A549 (cell line): ENCODE measurements at regions not wholly inside any gene's neighbourhood (a gene's known extent, or its start where the extent isn't known, plus 50 kb on each side); places are given as distances from the start of the nearest gene placed in this dataset.

Source experiments
- ATAC-seq, 2 experiments: fragments of 200-7000 bp in 1 of 2; fragments of >200 bp in 1 of 2; cut with Nextera tagmentation in 1 of 2; cut with Tn5 transposase in 1 of 2; 3 replicates each; pipeline versions ENCODE4 v1.8.0 to v1.9.1; 2018 to 2020; ENCODE audit warnings: mild to moderate bottlenecking in 1 of 2, moderate library complexity in 1 of 2
- CTCF ChIA-PET: fragments of 300-600 bp; sonication (Branson Sonifier 250); formaldehyde crosslinking; extraction: SDS; loops from one replicate; lab custom pipeline; 2021; ENCODE audit warnings: antibody characterized with exemption, inconsistent platforms; lab: Yijun Ruan, JAX
- POLR2A ChIA-PET: fragments of 350-600 bp; formaldehyde crosslinking; extraction: SDS; loops from one replicate; lab custom pipeline; 2021; ENCODE audit warnings: antibody characterized with exemption, inconsistent platforms; lab: Yijun Ruan, JAX
- DNase-seq, 2 experiments: peaks; one replicate each; pipeline versions ENCODE4 v3.0.0 to v3.0.0-alpha.2; 2011 to 2016; ENCODE audit warnings: low read depth in 1 of 2, low spot score in 1 of 2
- FAIRE-seq: peaks from 2 replicates; lab custom pipeline; 2011; peaks lifted over from hg19 to GRCh38; lab: Jason Lieb, UNC
- H3K27ac ChIP-seq, 2 experiments: fragments of >200 bp; sonication (Bioruptor Twin); formaldehyde crosslinking; 3 replicates each; pipeline ENCODE4 v1.5.1; 2016 to 2017
- H3K4me1 ChIP-seq: fragments of >200 bp; sonication (Bioruptor Twin); formaldehyde crosslinking; 3 replicates; pipeline ENCODE4 v1.6.1; 2016
- H3K4me2 ChIP-seq: fragments of >200 bp; sonication (Bioruptor Twin); formaldehyde crosslinking; 3 replicates; pipeline ENCODE4 v1.6.1; 2016
- H3K4me3 ChIP-seq: fragments of >200 bp; sonication (Bioruptor Twin); formaldehyde crosslinking; 3 replicates; pipeline ENCODE4 v1.5.1; 2016
- H3K9me3 ChIP-seq: fragments of >200 bp; sonication (Bioruptor Twin); formaldehyde crosslinking; 3 replicates; pipeline ENCODE4 v1.6.1; 2016
- EHF ChIP-seq: fragments of 250-450 bp; sonication (Bioruptor Pico); IDR thresholded peaks from 2 replicates; pipeline ENCODE4 v1.5.0; 2020; ENCODE audit warnings: mild to moderate bottlenecking
- EHMT2 ChIP-seq: fragments of 200-600 bp; sonication (generic); IDR thresholded peaks from 2 replicates; pipeline ENCODE4 v1.6.1; 2016; ENCODE audit warnings: antibody characterized with exemption, low read depth, mild to moderate bottlenecking, moderate library complexity
- FOSB ChIP-seq: fragments of 250-450 bp; sonication (Bioruptor Pico); IDR thresholded peaks from 2 replicates; pipeline ENCODE4 v1.5.0; 2020; ENCODE audit warnings: mild to moderate bottlenecking, moderate library complexity
- HDAC2 ChIP-seq: fragments of 200-600 bp; sonication (generic); IDR thresholded peaks from 2 replicates; pipeline ENCODE4 v1.6.1; 2016
- HEYL ChIP-seq: fragments of 250-450 bp; sonication (Bioruptor Pico); IDR thresholded peaks from 2 replicates; pipeline ENCODE4 v1.8.0; 2021; ENCODE audit warnings: mild to moderate bottlenecking, moderate library complexity
- JUN ChIP-seq, 2 experiments: fragments of >200 bp; sonication (Bioruptor Twin); formaldehyde crosslinking; IDR thresholded peaks; 2 replicates in 1 of 2; 3 replicates in 1 of 2; pipeline ENCODE4 v1.6.1; 2016 to 2017
- KDM1A ChIP-seq: fragments of 200-600 bp; sonication (generic); IDR thresholded peaks from 2 replicates; pipeline ENCODE4 v1.6.1; 2016; ENCODE audit warnings: low read depth, mild to moderate bottlenecking
- PHF8 ChIP-seq: fragments of 200-600 bp; sonication (generic); IDR thresholded peaks from 2 replicates; pipeline ENCODE4 v1.6.1; 2016; ENCODE audit warnings: low read depth, mild to moderate bottlenecking, antibody characterized with exemption, moderate library complexity, borderline replicate concordance
- POLR2AphosphoS2 ChIP-seq: conservative IDR thresholded peaks from 2 replicates; pipeline ENCODE4 v1.6.1; 2012; ENCODE audit warnings: low read length, improper control_type of control experiment, inconsistent platforms
- RAD21 ChIP-seq, 2 experiments: fragments of >200 bp in 1 of 2; sonication (Bioruptor Twin) in 1 of 2; formaldehyde crosslinking in 1 of 2; IDR thresholded peaks in 1 of 2; conservative IDR thresholded peaks in 1 of 2; 2 replicates in 1 of 2; 3 replicates in 1 of 2; pipeline ENCODE4 v1.6.1; 2012 to 2018; ENCODE audit warnings: inconsistent platforms in 1 of 2
- SREBF2 ChIP-seq: fragments of 450-650 bp; IDR thresholded peaks from 2 replicates; pipeline ENCODE4 v1.6.1; 2014; ENCODE audit warnings: mild to moderate bottlenecking, moderate library complexity
- TP53 ChIP-seq: fragments of 250-450 bp; sonication (Bioruptor Pico); IDR thresholded peaks from 2 replicates; pipeline ENCODE4 v1.5.0; 2021; ENCODE audit warnings: mild to moderate bottlenecking, moderate library complexity
- ZC3H11A ChIP-seq: fragments of 450-650 bp; IDR thresholded peaks from 2 replicates; pipeline ENCODE4 v1.6.1; 2014; ENCODE audit warnings: antibody characterized with exemption, mild to moderate bottlenecking
- ZSCAN20 ChIP-seq: fragments of 250-450 bp; sonication (Bioruptor Pico); IDR thresholded peaks from 2 replicates; pipeline ENCODE4 v1.8.0; 2022; ENCODE audit warnings: mild to moderate bottlenecking, moderate library complexity
- WGBS: methylation state at CpG from one replicate; pipeline ENCODE4 v1.1.6; 2017; ENCODE audit errors: missing lambda C conversion rate; 5-methylcytosine and 5-hydroxymethylcytosine counted together
- TF ChIP-seq, protein P1 (sequence below): IDR thresholded peaks from 2 replicates; pipeline ENCODE4 v1.6.1; 2012
- TF ChIP-seq, protein P2 (sequence below): fragments of 250-450 bp; sonication (Bioruptor Pico); IDR thresholded peaks from 2 replicates; pipeline ENCODE4 v1.5.0; 2020; ENCODE audit warnings: low read depth, mild to moderate bottlenecking, moderate library complexity
- TF ChIP-seq, protein P3 (sequence below): fragments of 450-650 bp; IDR thresholded peaks from 2 replicates; pipeline ENCODE4 v1.6.1; 2014; ENCODE audit warnings: antibody characterized with exemption
- TF ChIP-seq, protein P4 (sequence below): fragments of 250-450 bp; sonication (Bioruptor Pico); IDR thresholded peaks from 2 replicates; pipeline ENCODE4 v1.5.0; 2021; ENCODE audit warnings: mild to moderate bottlenecking, moderate library complexity, borderline replicate concordance
- TF ChIP-seq, protein P5 (sequence below): fragments of >200 bp; sonication (Bioruptor Twin); formaldehyde crosslinking; IDR thresholded peaks from 3 replicates; pipeline ENCODE4 v1.5.1; 2016
- TF ChIP-seq, protein P6 (sequence below): IDR thresholded peaks from 2 replicates; pipeline ENCODE4 v1.6.1; 2012

DNA sequence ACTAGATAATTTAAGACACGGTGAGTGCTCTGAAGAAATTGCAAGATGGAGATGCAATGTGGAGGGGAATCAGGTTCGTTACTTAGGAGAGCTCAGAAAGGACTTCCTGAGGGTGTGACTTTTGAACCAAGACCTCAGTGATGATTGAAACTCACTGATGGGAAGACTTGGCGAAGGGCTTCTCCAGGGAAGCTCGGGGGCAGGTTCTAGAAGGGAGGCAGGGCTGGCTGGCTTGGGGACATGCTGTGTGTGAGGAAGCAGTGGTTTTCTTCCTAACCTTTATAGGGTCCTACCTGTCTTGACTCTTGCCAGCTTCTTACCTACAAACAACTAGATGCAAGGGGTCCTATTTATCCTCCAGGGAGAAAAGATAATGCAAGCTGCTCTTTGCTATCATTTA, 637.9 kb downstream of the ACTR3B start:
- no peak for FAIRE-seq
- H3K4me3 ChIP-seq, result no peak overlapping the region
- POLR2A ChIA-PET, result no interaction called here
- DNase-seq, result no peak
- no peak for TF ChIP-seq KDM1A
- TF ChIP-seq, protein P1, sequence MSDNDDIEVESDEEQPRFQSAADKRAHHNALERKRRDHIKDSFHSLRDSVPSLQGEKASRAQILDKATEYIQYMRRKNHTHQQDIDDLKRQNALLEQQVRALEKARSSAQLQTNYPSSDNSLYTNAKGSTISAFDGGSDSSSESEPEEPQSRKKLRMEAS, result no peak
- no peak for TF ChIP-seq POLR2AphosphoS2
- no peak for TF ChIP-seq HDAC2
- no peak for TF ChIP-seq HEYL (CRISPR knock-in tag)
- TF ChIP-seq EHMT2, result no peak
- no peak for TF ChIP-seq SREBF2
- no peak for TF ChIP-seq ZSCAN20 (CRISPR knock-in tag)
- TF ChIP-seq, all 56 proteins: peak for 0
- H3K4me2 ChIP-seq, result no peak overlapping the region
- CTCF ChIA-PET, result no interaction called here
- H3K9me3 ChIP-seq, result no peaks in the 10 kb centered on the region
- no peak for ATAC-seq
- H3K27ac ChIP-seq, result no peak overlapping the region
- 0% methylated on average over 4 of the region's 4 CpGs for WGBS
- H3K4me1 ChIP-seq, result no peaks in the 10 kb centered on the region

DNA sequence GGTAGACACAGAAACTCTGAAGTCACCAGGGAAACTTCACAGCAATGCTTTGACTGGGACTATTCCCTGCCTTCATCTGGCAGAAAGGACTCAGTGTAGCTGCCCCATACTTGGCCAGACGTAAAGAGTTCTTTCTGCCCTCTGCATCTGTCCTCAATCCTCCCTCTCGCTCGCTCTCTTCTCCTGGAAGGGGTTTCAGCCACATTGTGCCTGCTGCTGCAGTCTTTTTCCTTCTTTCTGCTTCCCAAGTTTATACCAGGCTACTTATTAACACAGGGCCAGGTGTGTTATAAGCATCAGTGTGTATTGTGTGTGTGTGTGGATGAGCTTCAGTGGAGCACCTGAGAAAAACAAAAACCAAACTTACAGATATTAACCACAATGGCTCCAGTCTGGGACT, 638.4 kb downstream of the ACTR3B start:
- Histone ChIP-seq H3K4me3 (no peak overlapping the region), H3K4me1 (no peaks in the 10 kb centered on the region), H3K9me3 (no peaks in the 10 kb centered on the region), H3K4me2 (no peak overlapping the region), H3K27ac (no peak overlapping the region)
- 8% methylated on average over 3 of the region's 3 CpGs for WGBS
- ChIA-PET CTCF (no interaction called here), POLR2A (no interaction called here)
- no peak for TF ChIP-seq TP53 (CRISPR knock-in tag)
- no peak for TF ChIP-seq FOSB (CRISPR knock-in tag)
- TF ChIP-seq ZC3H11A, result no peak
- TF ChIP-seq, protein P2, sequence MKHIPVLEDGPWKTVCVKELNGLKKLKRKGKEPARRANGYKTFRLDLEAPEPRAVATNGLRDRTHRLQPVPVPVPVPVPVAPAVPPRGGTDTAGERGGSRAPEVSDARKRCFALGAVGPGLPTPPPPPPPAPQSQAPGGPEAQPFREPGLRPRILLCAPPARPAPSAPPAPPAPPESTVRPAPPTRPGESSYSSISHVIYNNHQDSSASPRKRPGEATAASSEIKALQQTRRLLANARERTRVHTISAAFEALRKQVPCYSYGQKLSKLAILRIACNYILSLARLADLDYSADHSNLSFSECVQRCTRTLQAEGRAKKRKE, result no peak
- FAIRE-seq, result no peak
- no peak for ATAC-seq
- no peak for DNase-seq

DNA sequence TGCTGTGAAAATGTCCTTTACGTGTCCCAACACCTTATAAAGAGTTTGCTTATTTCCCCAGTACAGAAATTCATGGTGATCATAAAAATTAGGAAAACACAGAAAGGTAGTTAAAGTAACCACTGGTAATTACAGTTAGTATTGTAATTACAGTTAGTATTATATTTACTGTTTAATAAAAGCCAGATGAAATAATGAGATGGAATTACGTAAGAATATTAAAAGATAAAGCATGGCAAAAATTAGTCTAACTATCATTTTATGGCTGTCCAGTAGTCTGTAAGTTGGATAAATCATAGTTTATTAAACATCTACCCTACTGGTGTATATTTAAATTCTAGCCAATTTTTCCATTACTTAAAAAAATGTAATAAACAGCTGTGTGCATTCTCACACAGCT, 638.8 kb downstream of the ACTR3B start:
- Histone ChIP-seq H3K9me3 (no peaks in the 10 kb centered on the region), H3K4me2 (no peak overlapping the region), H3K4me1 (no peaks in the 10 kb centered on the region), H3K27ac (no peak overlapping the region), H3K4me3 (no peak overlapping the region)
- no peak for ATAC-seq
- FAIRE-seq, result no peak
- DNase-seq, result no peak
- 18% methylated on average over 2 of the region's 2 CpGs for WGBS
- ChIA-PET CTCF (no interaction called here), POLR2A (no interaction called here)
- TF ChIP-seq JUN (IDR thresholded peaks at IDR 0.05), result no peak

DNA sequence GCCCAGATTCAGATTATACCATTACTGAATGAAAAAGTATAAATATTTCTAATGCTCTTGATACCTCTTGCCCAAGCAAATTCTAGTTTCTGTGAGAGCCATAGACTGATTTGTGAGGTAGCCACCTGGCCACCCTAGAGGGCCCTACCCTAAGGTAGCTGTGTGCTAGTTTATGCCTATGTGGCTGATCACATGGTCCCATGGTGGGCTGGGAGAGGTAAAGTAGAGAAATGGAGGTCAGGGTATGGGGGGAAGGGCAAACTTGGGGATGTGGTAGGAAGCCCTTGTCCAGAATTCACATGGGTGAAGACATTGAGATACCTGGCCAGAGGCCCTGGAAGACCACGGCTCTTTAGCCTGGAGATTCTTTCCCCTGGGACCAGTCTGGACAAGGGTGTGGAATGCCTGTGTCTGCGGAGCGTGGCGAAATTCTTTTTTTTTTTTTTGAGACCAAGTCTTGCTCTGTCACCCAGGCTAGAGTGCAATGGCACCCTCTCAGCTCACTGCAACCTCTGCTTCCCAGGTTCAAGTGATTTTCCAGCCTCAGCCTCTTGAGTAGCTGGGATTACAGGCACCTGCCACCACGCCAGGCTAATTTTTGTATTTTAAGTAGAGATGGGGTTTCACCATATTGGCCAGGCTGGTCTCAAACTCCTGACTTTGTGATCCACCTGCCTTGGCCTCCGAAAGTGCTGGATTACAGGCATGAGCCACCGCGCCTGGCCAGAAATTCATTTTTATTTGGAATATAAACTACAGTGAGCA, 639.4 kb downstream of the ACTR3B start:
- WGBS, result 33% methylated on average over 8 of the region's 8 CpGs
- ChIA-PET CTCF (interaction anchor here (0.6 kb wide), 1 partner anchor 32 kb away, joined by 3 read pairs; no protein-coding TSS in a partner anchor), POLR2A (no interaction called here)
- FAIRE-seq (no peak), ATAC-seq (no peak), DNase-seq (no peak)
- Histone ChIP-seq H3K4me2 (no peak overlapping the region), H3K4me1 (no peaks in the 10 kb centered on the region), H3K9me3 (no peaks in the 10 kb centered on the region), H3K4me3 (no peak overlapping the region)
- TF ChIP-seq, protein P3, sequence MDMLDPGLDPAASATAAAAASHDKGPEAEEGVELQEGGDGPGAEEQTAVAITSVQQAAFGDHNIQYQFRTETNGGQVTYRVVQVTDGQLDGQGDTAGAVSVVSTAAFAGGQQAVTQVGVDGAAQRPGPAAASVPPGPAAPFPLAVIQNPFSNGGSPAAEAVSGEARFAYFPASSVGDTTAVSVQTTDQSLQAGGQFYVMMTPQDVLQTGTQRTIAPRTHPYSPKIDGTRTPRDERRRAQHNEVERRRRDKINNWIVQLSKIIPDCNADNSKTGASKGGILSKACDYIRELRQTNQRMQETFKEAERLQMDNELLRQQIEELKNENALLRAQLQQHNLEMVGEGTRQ, result no peak
- TF ChIP-seq SREBF2, result no peak
- TF ChIP-seq EHF (CRISPR knock-in tag), result no peak
- TF ChIP-seq PHF8, result no peak
- TF ChIP-seq, protein P4, sequence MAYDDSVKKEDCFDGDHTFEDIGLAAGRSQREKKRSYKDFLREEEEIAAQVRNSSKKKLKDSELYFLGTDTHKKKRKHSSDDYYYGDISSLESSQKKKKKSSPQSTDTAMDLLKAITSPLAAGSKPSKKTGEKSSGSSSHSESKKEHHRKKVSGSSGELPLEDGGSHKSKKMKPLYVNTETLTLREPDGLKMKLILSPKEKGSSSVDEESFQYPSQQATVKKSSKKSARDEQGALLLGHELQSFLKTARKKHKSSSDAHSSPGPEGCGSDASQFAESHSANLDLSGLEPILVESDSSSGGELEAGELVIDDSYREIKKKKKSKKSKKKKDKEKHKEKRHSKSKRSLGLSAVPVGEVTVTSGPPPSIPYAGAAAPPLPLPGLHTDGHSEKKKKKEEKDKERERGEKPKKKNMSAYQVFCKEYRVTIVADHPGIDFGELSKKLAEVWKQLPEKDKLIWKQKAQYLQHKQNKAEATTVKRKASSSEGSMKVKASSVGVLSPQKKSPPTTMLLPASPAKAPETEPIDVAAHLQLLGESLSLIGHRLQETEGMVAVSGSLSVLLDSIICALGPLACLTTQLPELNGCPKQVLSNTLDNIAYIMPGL, result no peak
- no peak for TF ChIP-seq RAD21 (conservative IDR thresholded peaks at IDR 0.05 in 1 of 2, IDR thresholded peaks at IDR 0.05 in 1 of 2)
- TF ChIP-seq, protein P1, result no peak
- TF ChIP-seq, protein P5, sequence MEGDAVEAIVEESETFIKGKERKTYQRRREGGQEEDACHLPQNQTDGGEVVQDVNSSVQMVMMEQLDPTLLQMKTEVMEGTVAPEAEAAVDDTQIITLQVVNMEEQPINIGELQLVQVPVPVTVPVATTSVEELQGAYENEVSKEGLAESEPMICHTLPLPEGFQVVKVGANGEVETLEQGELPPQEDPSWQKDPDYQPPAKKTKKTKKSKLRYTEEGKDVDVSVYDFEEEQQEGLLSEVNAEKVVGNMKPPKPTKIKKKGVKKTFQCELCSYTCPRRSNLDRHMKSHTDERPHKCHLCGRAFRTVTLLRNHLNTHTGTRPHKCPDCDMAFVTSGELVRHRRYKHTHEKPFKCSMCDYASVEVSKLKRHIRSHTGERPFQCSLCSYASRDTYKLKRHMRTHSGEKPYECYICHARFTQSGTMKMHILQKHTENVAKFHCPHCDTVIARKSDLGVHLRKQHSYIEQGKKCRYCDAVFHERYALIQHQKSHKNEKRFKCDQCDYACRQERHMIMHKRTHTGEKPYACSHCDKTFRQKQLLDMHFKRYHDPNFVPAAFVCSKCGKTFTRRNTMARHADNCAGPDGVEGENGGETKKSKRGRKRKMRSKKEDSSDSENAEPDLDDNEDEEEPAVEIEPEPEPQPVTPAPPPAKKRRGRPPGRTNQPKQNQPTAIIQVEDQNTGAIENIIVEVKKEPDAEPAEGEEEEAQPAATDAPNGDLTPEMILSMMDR, result no peak
- TF ChIP-seq TP53 (CRISPR knock-in tag), result no peak
- TF ChIP-seq, protein P6, sequence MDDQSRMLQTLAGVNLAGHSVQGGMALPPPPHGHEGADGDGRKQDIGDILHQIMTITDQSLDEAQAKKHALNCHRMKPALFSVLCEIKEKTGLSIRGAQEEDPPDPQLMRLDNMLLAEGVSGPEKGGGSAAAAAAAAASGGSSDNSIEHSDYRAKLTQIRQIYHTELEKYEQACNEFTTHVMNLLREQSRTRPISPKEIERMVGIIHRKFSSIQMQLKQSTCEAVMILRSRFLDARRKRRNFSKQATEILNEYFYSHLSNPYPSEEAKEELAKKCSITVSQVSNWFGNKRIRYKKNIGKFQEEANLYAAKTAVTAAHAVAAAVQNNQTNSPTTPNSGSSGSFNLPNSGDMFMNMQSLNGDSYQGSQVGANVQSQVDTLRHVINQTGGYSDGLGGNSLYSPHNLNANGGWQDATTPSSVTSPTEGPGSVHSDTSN, result no peak
- TF ChIP-seq, all 56 proteins: peak for 0
- no peak overlapping the region for H3K27ac ChIP-seq
